Nephron progenitor cell (in vitro differentiated cells): ENCODE measurements at regions not wholly inside any gene's neighbourhood (a gene's known extent, or its start where the extent isn't known, plus 50 kb on each side); places are given as distances from the start of the nearest gene placed in this dataset.

ENCODE experiments used
- DNase-seq: peaks from one replicate; pipeline ENCODE4 v3.0.0; 2021
- H3K27ac Mint-ChIP-seq: 2 replicates; pipeline ENCODE4 v1.8.0; 2021; ENCODE audit warnings: mild to moderate bottlenecking, moderate library complexity, mixed read lengths
- H3K27me3 Mint-ChIP-seq: 2 replicates; pipeline ENCODE4 v1.8.0; 2021; ENCODE audit warnings: mild to moderate bottlenecking, low read depth, mixed read lengths; ENCODE audit not compliant: poor library complexity
- H3K36me3 Mint-ChIP-seq: 2 replicates; pipeline ENCODE4 v1.8.0; 2021; ENCODE audit warnings: low read depth, mixed read lengths
- H3K4me1 Mint-ChIP-seq: 2 replicates; pipeline ENCODE4 v1.8.0; 2021; ENCODE audit warnings: mixed read lengths
- H3K4me3 Mint-ChIP-seq: 2 replicates; pipeline ENCODE4 v1.8.0; 2021; ENCODE audit warnings: mild to moderate bottlenecking, moderate library complexity, mixed read lengths
- H3K9me3 Mint-ChIP-seq: 2 replicates; pipeline ENCODE4 v1.8.0; 2021; ENCODE audit warnings: mild to moderate bottlenecking, moderate library complexity, mixed read lengths
- TF ChIP-seq, protein P1 (sequence below): fragments of 200-600 bp; sonication (generic); IDR thresholded peaks from 2 replicates; pipeline ENCODE4 v1.5.0; 2021; ENCODE audit warnings: antibody characterized with exemption

GRCh38 chr9:118316831-118317343, 612.7 kb downstream of the TLR4 start:
- Mint-ChIP-seq H3K27me3 (no peaks in the 10 kb centered on the region), H3K27ac (no peak overlapping the region), H3K9me3 (no peaks in the 10 kb centered on the region), H3K4me1 (peaks cover 25% of the 10 kb centered on the region), H3K4me3 (no peak overlapping the region), H3K36me3 (no peaks in the 10 kb centered on the region)
- TF ChIP-seq, protein P1, sequence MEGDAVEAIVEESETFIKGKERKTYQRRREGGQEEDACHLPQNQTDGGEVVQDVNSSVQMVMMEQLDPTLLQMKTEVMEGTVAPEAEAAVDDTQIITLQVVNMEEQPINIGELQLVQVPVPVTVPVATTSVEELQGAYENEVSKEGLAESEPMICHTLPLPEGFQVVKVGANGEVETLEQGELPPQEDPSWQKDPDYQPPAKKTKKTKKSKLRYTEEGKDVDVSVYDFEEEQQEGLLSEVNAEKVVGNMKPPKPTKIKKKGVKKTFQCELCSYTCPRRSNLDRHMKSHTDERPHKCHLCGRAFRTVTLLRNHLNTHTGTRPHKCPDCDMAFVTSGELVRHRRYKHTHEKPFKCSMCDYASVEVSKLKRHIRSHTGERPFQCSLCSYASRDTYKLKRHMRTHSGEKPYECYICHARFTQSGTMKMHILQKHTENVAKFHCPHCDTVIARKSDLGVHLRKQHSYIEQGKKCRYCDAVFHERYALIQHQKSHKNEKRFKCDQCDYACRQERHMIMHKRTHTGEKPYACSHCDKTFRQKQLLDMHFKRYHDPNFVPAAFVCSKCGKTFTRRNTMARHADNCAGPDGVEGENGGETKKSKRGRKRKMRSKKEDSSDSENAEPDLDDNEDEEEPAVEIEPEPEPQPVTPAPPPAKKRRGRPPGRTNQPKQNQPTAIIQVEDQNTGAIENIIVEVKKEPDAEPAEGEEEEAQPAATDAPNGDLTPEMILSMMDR: no peak
- no peak for DNase-seq

DNA sequence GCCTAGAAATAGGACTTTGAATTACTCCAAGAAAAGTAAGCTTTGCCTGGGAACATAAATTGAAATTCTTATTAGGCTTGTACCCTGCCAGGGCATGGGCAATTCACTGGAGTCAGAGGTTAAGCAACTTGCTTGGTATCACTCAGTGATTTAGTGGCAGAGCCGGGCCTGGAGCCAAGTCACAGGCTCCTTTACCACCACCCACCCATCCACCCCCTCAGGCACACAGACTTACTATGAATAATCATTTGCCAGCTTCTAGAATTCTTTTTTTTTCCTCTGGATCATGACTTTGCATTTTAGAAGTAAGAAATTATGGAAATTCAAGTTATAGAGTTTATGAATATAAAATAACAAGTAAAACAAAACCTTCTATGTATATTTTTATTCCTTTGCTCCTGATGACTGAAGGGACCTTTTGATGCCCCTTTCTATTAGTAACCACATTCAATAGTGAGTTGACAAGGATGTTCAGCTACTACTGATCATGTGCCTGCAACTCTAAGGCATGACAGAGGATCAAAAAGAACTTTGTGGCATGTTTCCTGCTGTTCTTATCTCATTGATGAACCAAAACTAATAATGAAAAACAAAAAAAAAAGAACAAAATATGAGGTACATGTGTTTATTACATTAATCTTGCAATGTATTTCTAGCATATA, 614.7 kb downstream of the TLR4 start:
- Mint-ChIP-seq H3K4me1 (peaks cover 25% of the 10 kb centered on the region), H3K27ac (no peak overlapping the region), H3K9me3 (no peaks in the 10 kb centered on the region), H3K36me3 (no peaks in the 10 kb centered on the region), H3K4me3 (no peak overlapping the region), H3K27me3 (no peaks in the 10 kb centered on the region)
- DNase-seq: no peak
- TF ChIP-seq, protein P1: no peak

DNA sequence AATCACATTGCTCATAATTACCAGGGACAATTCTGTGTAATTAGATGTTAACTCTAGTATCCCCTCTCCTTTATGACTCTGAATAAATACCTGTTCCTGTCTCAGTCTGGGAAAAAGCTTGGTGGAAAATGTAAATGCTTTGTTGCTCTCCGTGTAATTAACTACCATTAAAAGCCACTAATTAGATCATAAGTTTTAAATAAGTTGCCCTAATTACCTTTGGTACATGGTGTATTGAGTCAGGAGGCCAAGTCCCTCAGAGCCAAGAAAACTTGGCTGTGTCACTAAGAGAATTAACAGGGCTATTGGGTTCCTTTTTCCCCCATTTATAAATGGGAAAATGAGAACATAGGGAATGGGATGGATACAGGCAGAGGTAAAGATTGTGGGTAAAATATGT, 617.6 kb downstream of the TLR4 start:
- no peak overlapping the region for H3K27ac Mint-ChIP-seq
- H3K4me3 Mint-ChIP-seq: no peak overlapping the region
- DNase-seq: no peak
- peaks cover 4% of the 10 kb centered on the region for H3K27me3 Mint-ChIP-seq
- H3K4me1 Mint-ChIP-seq: peaks cover 29% of the 10 kb centered on the region
- TF ChIP-seq, protein P1: no peak
- peaks cover 3% of the 10 kb centered on the region for H3K9me3 Mint-ChIP-seq
- H3K36me3 Mint-ChIP-seq: no peaks in the 10 kb centered on the region

DNA sequence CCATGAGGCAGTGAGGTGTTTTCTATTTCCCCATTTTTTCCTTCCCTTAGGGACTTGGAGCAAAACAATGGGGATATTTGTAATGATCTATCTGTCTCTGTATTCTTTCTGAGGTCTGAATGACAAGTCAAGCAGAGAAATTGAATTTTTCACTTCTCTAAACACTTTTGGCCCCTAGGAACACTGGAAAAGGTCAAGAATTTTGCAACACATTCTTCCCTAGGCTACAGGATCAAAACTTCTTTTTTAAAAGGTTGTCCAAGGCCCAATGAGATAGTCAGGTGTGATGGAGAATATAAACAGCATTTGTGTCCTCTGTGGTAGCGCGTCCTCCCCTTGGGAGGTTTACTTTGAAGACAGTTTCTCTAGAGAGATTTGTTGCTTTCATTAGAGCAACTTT, 620.5 kb downstream of the TLR4 start:
- TF ChIP-seq, protein P1: no peak
- no peak overlapping the region for H3K4me3 Mint-ChIP-seq
- DNase-seq: no peak
- H3K9me3 Mint-ChIP-seq: peaks cover 3% of the 10 kb centered on the region
- H3K27me3 Mint-ChIP-seq: peaks cover 4% of the 10 kb centered on the region
- peak overlapping the region; percentile 49 for H3K27ac Mint-ChIP-seq
- H3K4me1 Mint-ChIP-seq: peaks cover 22% of the 10 kb centered on the region
- H3K36me3 Mint-ChIP-seq: no peaks in the 10 kb centered on the region

DNA sequence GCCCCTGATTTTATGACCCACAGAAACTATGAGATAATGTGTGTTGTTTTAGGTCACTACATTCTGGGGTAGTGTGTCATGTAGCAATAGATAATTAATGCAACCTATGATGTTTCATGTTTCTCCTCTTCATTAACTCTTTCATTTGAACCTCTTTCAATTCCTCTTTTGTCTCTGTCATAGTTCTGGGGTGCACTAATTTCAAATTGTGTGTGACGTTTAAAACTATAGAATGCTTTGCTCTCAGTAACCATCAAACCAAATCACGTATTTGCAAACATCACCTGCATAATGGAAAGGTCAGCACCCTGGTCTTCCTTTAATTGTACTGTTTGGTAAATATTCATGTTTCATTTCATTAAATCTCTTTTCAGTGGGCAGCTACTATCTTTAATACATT, 621.6 kb downstream of the TLR4 start:
- Mint-ChIP-seq H3K27me3 (peaks cover 4% of the 10 kb centered on the region), H3K27ac (no peak overlapping the region), H3K36me3 (no peaks in the 10 kb centered on the region), H3K4me1 (peaks cover 22% of the 10 kb centered on the region), H3K4me3 (no peak overlapping the region), H3K9me3 (peaks cover 3% of the 10 kb centered on the region)
- TF ChIP-seq, protein P1: no peak
- DNase-seq: no peak

DNA sequence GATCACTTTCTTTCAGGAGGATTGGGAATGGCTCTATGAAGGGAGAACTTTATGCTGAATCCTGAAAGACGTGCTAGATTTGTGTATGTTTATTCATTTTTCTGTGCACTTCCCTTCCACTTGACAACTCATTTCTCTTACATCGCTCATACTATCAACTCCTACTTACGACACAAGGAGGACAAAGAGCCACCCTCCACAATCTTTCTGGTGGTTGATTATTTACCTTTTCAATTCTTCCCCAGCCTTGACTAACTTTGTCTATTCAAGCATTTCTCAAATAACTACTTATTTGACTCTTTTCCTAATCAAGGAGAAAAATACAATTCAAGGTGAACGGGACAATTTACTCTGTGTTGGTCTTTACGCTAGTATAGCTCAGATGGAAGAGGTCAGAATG, 622.1 kb downstream of the TLR4 start:
- no peaks in the 10 kb centered on the region for H3K36me3 Mint-ChIP-seq
- H3K4me1 Mint-ChIP-seq: peaks cover 22% of the 10 kb centered on the region
- H3K27me3 Mint-ChIP-seq: peaks cover 4% of the 10 kb centered on the region
- TF ChIP-seq, protein P1: no peak
- peak overlapping the region; percentile 70 for H3K27ac Mint-ChIP-seq
- peaks cover 3% of the 10 kb centered on the region for H3K9me3 Mint-ChIP-seq
- DNase-seq: no peak
- H3K4me3 Mint-ChIP-seq: no peak overlapping the region
